ENCODE measurements at regions not wholly inside any gene's neighbourhood (a gene's known extent, or its start where the extent isn't known, plus 50 kb on each side); places are given as distances from the start of the nearest gene placed in this dataset.

GRCh38 chr1:187956975-187957374 lies 1128.2 kb downstream of the PLA2G4A start:
- no peak for TF ChIP-seq POLR2A (IDR thresholded peaks at IDR 0.05)
- TF ChIP-seq CTCF (IDR thresholded peaks at IDR 0.05) = no peak

Measured in esophagus squamous epithelium (tissue), 4 donors.